T-helper 17 cell (primary cell): ENCODE measurements at regions not wholly inside any gene's neighbourhood (a gene's known extent, or its start where the extent isn't known, plus 50 kb on each side); places are given as distances from the start of the nearest gene placed in this dataset.
"Not testable (repeated sequence)": the region's sequence is repeated elsewhere in the genome, so short reads cannot be mapped to it uniquely, and the experiment has no call there.

Source experiments
- ATAC-seq: fragments of 150-1000 bp; cut with Tn5 transposase; 2 replicates; pipeline ENCODE4 v1.10.0; 2021; ENCODE audit warnings: mild to moderate bottlenecking, moderate library complexity
- DNase-seq, 3 donors: peaks; one replicate each; pipeline versions ENCODE4 v3.0.0 to v3.0.0-alpha.2; 2020 to 2021
- H3K9me3 ChIP-seq: one replicate; pipeline ENCODE4 v1.7.0; 2013; ENCODE audit warnings: low read length, mild to moderate bottlenecking; ENCODE audit not compliant: control insufficient read depth, poor library complexity, severe bottlenecking
- H3K27ac Mint-ChIP-seq: one replicate; pipeline ENCODE4 v1.8.0; 2022; ENCODE audit warnings: mild to moderate bottlenecking, moderate library complexity, mixed read lengths
- H3K27me3 Mint-ChIP-seq: one replicate; pipeline ENCODE4 v1.8.0; 2022; ENCODE audit warnings: mixed read lengths
- H3K36me3 Mint-ChIP-seq: one replicate; pipeline ENCODE4 v1.8.0; 2022; ENCODE audit warnings: low read depth, mixed read lengths
- H3K4me1 Mint-ChIP-seq: one replicate; pipeline ENCODE4 v1.8.0; 2022; ENCODE audit warnings: mild to moderate bottlenecking, mixed read lengths
- H3K4me3 Mint-ChIP-seq: one replicate; pipeline ENCODE4 v1.8.0; 2022; ENCODE audit warnings: mild to moderate bottlenecking, moderate library complexity, mixed read lengths

- Mint-ChIP-seq H3K27me3 (no peaks in the 10 kb centered on the region), H3K4me3 (no peak overlapping the region), H3K36me3 (no peaks in the 10 kb centered on the region), H3K4me1 (no peaks in the 10 kb centered on the region), H3K27ac (no peak overlapping the region)
- DNase-seq, result no peak
- no peaks in the 10 kb centered on the region for H3K9me3 ChIP-seq
- ATAC-seq, result no peak
These were observed 1278.2 kb downstream of the CDH12 start for GRCh38 chr5:21574961-21575360.

- no peaks in the 10 kb centered on the region for H3K36me3 Mint-ChIP-seq
- no peaks in the 10 kb centered on the region for H3K4me1 Mint-ChIP-seq
- ATAC-seq (no peak), DNase-seq (no peak)
- no peaks in the 10 kb centered on the region for H3K27me3 Mint-ChIP-seq
- H3K27ac Mint-ChIP-seq, result no peak overlapping the region
- no peak overlapping the region for H3K4me3 Mint-ChIP-seq
- H3K9me3 ChIP-seq, result no peaks in the 10 kb centered on the region
These were observed 1278.7 kb downstream of the CDH12 start for GRCh38 chr5:21574438-21574837.

- Mint-ChIP-seq H3K4me3 (no peak overlapping the region), H3K36me3 (no peaks in the 10 kb centered on the region), H3K4me1 (no peaks in the 10 kb centered on the region), H3K27ac (no peak overlapping the region), H3K27me3 (no peaks in the 10 kb centered on the region)
- H3K9me3 ChIP-seq, result no peaks in the 10 kb centered on the region
- DNase-seq (no peak), ATAC-seq (no peak)
These were observed 1279.5 kb downstream of the CDH12 start for GRCh38 chr5:21573416-21574314.

- not testable (repeated sequence) for ATAC-seq, DNase-seq, H3K27ac Mint-ChIP-seq, H3K27me3 Mint-ChIP-seq, H3K4me3 Mint-ChIP-seq, H3K9me3 ChIP-seq, H3K36me3 Mint-ChIP-seq, H3K4me1 Mint-ChIP-seq
These were observed 1281.9 kb downstream of the CDH12 start for GRCh38 chr5:21571196-21571595.

GRCh38 chr5:21559109-21559508, 1294.0 kb downstream of the CDH12 start:
- not testable (repeated sequence) for H3K27ac Mint-ChIP-seq, H3K4me3 Mint-ChIP-seq, H3K27me3 Mint-ChIP-seq, ATAC-seq, H3K4me1 Mint-ChIP-seq, H3K36me3 Mint-ChIP-seq, H3K9me3 ChIP-seq, DNase-seq

- ATAC-seq, DNase-seq, H3K36me3 Mint-ChIP-seq, H3K27ac Mint-ChIP-seq, H3K9me3 ChIP-seq, H3K4me3 Mint-ChIP-seq, H3K27me3 Mint-ChIP-seq, H3K4me1 Mint-ChIP-seq: not testable (repeated sequence)
These were observed 1300.9 kb downstream of the CDH12 start for GRCh38 chr5:21552263-21552662.

- not testable (repeated sequence) for ATAC-seq, H3K4me3 Mint-ChIP-seq, H3K27me3 Mint-ChIP-seq, DNase-seq, H3K4me1 Mint-ChIP-seq, H3K9me3 ChIP-seq, H3K27ac Mint-ChIP-seq, H3K36me3 Mint-ChIP-seq
These were observed 1302.2 kb downstream of the CDH12 start for GRCh38 chr5:21550916-21551315.

- H3K27me3 Mint-ChIP-seq, ATAC-seq, H3K4me3 Mint-ChIP-seq, H3K4me1 Mint-ChIP-seq, H3K9me3 ChIP-seq, H3K36me3 Mint-ChIP-seq, DNase-seq, H3K27ac Mint-ChIP-seq: not testable (repeated sequence)
These were observed 1305.5 kb downstream of the CDH12 start for GRCh38 chr5:21547656-21548055.

GRCh38 chr5:21535114-21535513, 1318.0 kb downstream of the CDH12 start:
- ATAC-seq, H3K4me3 Mint-ChIP-seq, H3K4me1 Mint-ChIP-seq, H3K27me3 Mint-ChIP-seq, H3K36me3 Mint-ChIP-seq, DNase-seq, H3K27ac Mint-ChIP-seq, H3K9me3 ChIP-seq: not testable (repeated sequence)

GRCh38 chr5:21521157-21521556, 1332.0 kb downstream of the CDH12 start:
- DNase-seq, H3K4me1 Mint-ChIP-seq, H3K9me3 ChIP-seq, ATAC-seq, H3K36me3 Mint-ChIP-seq, H3K27me3 Mint-ChIP-seq, H3K27ac Mint-ChIP-seq, H3K4me3 Mint-ChIP-seq: not testable (repeated sequence)

- H3K36me3 Mint-ChIP-seq, H3K27ac Mint-ChIP-seq, H3K4me3 Mint-ChIP-seq, H3K27me3 Mint-ChIP-seq, DNase-seq, H3K9me3 ChIP-seq, H3K4me1 Mint-ChIP-seq, ATAC-seq: not testable (repeated sequence)
These were observed 1356.2 kb downstream of the CDH12 start for GRCh38 chr5:21496926-21497325.

- not testable (repeated sequence) for DNase-seq, H3K4me1 Mint-ChIP-seq, H3K27me3 Mint-ChIP-seq, H3K36me3 Mint-ChIP-seq, H3K27ac Mint-ChIP-seq, H3K4me3 Mint-ChIP-seq, H3K9me3 ChIP-seq, ATAC-seq
These were observed 1357.1 kb downstream of the CDH12 start for GRCh38 chr5:21496056-21496455.

- H3K9me3 ChIP-seq, H3K36me3 Mint-ChIP-seq, H3K27ac Mint-ChIP-seq, DNase-seq, H3K4me3 Mint-ChIP-seq, ATAC-seq, H3K4me1 Mint-ChIP-seq, H3K27me3 Mint-ChIP-seq: not testable (repeated sequence)
These were observed 1357.9 kb downstream of the CDH12 start for GRCh38 chr5:21495235-21495634.

- H3K4me3 Mint-ChIP-seq, H3K4me1 Mint-ChIP-seq, H3K36me3 Mint-ChIP-seq, ATAC-seq, H3K27ac Mint-ChIP-seq, H3K9me3 ChIP-seq, H3K27me3 Mint-ChIP-seq, DNase-seq: not testable (repeated sequence)
These were observed 1359.1 kb downstream of the CDH12 start for GRCh38 chr5:21494033-21494432.
